ENCODE measurements at regions not wholly inside any gene's neighbourhood (a gene's known extent, or its start where the extent isn't known, plus 50 kb on each side); places are given as distances from the start of the nearest gene placed in this dataset.
"Not testable (repeated sequence)": the region's sequence is repeated elsewhere in the genome, so short reads cannot be mapped to it uniquely, and the experiment has no call there.

DNA sequence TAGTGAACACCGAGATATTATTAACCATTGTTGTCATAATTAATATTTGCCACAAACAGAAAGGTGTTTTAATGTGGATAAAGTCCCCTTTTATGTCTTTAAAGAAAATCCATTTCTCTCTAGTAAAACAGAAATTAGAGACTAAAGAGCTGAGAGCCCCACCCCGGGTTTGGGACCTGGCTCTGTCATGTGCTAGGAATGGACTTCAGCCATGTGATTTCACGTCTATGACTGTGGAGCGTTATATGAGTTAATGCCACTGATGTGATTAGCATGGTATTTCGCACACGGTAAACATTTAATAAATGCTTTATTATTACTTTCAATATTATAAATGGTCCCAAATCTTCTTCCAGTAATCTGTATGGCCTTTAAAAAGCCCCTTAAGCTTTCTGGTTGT is 205.0 kb upstream of the NFIA start:
- no peak for TF ChIP-seq EZH2phosphoT487 (IDR thresholded peaks at IDR 0.05; ENCODE audit: low read depth)
- TF ChIP-seq, protein P1, sequence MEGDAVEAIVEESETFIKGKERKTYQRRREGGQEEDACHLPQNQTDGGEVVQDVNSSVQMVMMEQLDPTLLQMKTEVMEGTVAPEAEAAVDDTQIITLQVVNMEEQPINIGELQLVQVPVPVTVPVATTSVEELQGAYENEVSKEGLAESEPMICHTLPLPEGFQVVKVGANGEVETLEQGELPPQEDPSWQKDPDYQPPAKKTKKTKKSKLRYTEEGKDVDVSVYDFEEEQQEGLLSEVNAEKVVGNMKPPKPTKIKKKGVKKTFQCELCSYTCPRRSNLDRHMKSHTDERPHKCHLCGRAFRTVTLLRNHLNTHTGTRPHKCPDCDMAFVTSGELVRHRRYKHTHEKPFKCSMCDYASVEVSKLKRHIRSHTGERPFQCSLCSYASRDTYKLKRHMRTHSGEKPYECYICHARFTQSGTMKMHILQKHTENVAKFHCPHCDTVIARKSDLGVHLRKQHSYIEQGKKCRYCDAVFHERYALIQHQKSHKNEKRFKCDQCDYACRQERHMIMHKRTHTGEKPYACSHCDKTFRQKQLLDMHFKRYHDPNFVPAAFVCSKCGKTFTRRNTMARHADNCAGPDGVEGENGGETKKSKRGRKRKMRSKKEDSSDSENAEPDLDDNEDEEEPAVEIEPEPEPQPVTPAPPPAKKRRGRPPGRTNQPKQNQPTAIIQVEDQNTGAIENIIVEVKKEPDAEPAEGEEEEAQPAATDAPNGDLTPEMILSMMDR (IDR thresholded peaks at IDR 0.05; ENCODE audit: low read depth, low read length), result no peak
- H2AFZ ChIP-seq (ENCODE audit: low read depth, low read length), result no peak overlapping the region
- H3K4me1 ChIP-seq (ENCODE audit: low read length), result no peaks in the 10 kb centered on the region
- no peak overlapping the region for H3K27ac ChIP-seq (ENCODE audit: low read length)
- no peak overlapping the region for H3K9ac ChIP-seq (ENCODE audit: low read length)
- H3K79me2 ChIP-seq (ENCODE audit: low read length), result no peaks in the 10 kb centered on the region
- H3K9me3 ChIP-seq (ENCODE audit: insufficient read depth, low read length), result no peaks in the 10 kb centered on the region
- H3K4me2 ChIP-seq (ENCODE audit: low read length), result no peak overlapping the region
- no peaks in the 10 kb centered on the region for H4K20me1 ChIP-seq (ENCODE audit: insufficient read depth, low read length)
- H3K36me3 ChIP-seq (replicated peaks; ENCODE audit: low read depth, low read length), result no peaks in the 10 kb centered on the region
- H3K4me3 ChIP-seq (ENCODE audit: low read length), result no peak overlapping the region
- no peaks in the 10 kb centered on the region for H3K27me3 ChIP-seq (ENCODE audit: low read depth, low read length)

DNA sequence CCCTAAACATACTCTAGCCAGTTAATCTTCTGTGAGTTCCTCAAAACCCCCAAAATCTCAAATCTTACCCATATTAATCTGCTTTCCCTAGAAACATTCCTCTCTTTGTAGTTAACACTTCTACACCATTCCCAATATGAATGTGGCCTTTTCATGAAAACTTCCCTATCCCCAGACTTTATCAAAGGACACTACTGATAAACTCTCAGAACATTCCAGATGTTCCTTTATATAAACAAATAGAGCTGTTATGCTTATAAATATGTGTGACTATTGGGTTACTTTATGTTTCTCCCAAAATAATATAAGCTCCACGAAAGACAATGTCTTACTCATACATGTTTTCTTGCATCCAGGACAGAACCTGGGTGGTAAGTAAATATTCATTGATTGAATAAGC is 205.4 kb upstream of the NFIA start:
- H4K20me1 ChIP-seq (ENCODE audit: insufficient read depth, low read length), result no peaks in the 10 kb centered on the region
- no peak overlapping the region for H2AFZ ChIP-seq (ENCODE audit: low read depth, low read length)
- no peaks in the 10 kb centered on the region for H3K4me1 ChIP-seq (ENCODE audit: low read length)
- no peak overlapping the region for H3K4me2 ChIP-seq (ENCODE audit: low read length)
- H3K9me3 ChIP-seq (ENCODE audit: insufficient read depth, low read length), result no peaks in the 10 kb centered on the region
- no peaks in the 10 kb centered on the region for H3K36me3 ChIP-seq (replicated peaks; ENCODE audit: low read depth, low read length)
- H3K79me2 ChIP-seq (ENCODE audit: low read length), result no peaks in the 10 kb centered on the region
- H3K4me3 ChIP-seq (ENCODE audit: low read length), result no peak overlapping the region
- no peak overlapping the region for H3K27ac ChIP-seq (ENCODE audit: low read length)
- H3K9ac ChIP-seq (ENCODE audit: low read length), result no peak overlapping the region
- H3K27me3 ChIP-seq (ENCODE audit: low read depth, low read length), result no peaks in the 10 kb centered on the region
- TF ChIP-seq EZH2phosphoT487 (IDR thresholded peaks at IDR 0.05; ENCODE audit: low read depth), result no peak
- TF ChIP-seq, protein P1 (IDR thresholded peaks at IDR 0.05; ENCODE audit: low read depth, low read length), result no peak

DNA sequence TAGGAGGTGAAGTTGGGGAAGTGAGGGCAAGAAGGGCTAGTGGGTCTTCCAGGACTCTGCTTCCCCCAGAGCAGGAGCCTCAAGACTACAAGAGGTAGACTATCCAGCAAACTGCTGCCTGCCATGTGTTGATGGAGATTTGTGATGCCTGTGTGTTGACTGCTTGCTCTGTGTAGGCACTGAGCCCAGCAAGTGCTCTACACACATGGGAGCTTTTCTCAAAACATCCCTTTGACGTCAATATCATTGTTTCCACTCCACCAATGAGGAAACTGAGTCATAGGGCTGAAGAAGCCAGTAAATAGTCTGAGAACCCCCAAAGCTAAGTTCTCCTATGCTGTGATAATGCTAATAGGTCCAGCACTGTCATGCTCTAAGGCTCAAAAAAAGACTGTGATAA is 207.2 kb upstream of the NFIA start:
- H2AFZ ChIP-seq (ENCODE audit: low read depth, low read length), result no peak overlapping the region
- H3K27me3 ChIP-seq (ENCODE audit: low read depth, low read length), result no peaks in the 10 kb centered on the region
- H3K4me2 ChIP-seq (ENCODE audit: low read length), result no peak overlapping the region

GRCh38 chr1:60874718-60875117 is 207.6 kb upstream of the NFIA start:
- Histone ChIP-seq H3K4me1 (ENCODE audit: low read length) (no peaks in the 10 kb centered on the region), H3K36me3 (replicated peaks; ENCODE audit: low read depth, low read length) (no peaks in the 10 kb centered on the region), H3K9me3 (ENCODE audit: insufficient read depth, low read length) (no peaks in the 10 kb centered on the region), H3K27ac (ENCODE audit: low read length) (no peak overlapping the region), H3K79me2 (ENCODE audit: low read length) (no peaks in the 10 kb centered on the region), H4K20me1 (ENCODE audit: insufficient read depth, low read length) (no peaks in the 10 kb centered on the region), H2AFZ (ENCODE audit: low read depth, low read length) (no peak overlapping the region), H3K4me3 (ENCODE audit: low read length) (no peak overlapping the region), H3K4me2 (ENCODE audit: low read length) (no peak overlapping the region), H3K27me3 (ENCODE audit: low read depth, low read length) (no peaks in the 10 kb centered on the region), H3K9ac (ENCODE audit: low read length) (no peak overlapping the region)
- no peak for TF ChIP-seq EZH2phosphoT487 (IDR thresholded peaks at IDR 0.05; ENCODE audit: low read depth)
- TF ChIP-seq, protein P1 (IDR thresholded peaks at IDR 0.05; ENCODE audit: low read depth, low read length), result no peak

More for the DNA sequence above, 207.2 kb upstream of the NFIA start:
- Histone ChIP-seq H3K4me3 (ENCODE audit: low read length) (no peak overlapping the region), H3K36me3 (replicated peaks; ENCODE audit: low read depth, low read length) (no peaks in the 10 kb centered on the region), H3K27ac (ENCODE audit: low read length) (no peak overlapping the region), H4K20me1 (ENCODE audit: insufficient read depth, low read length) (no peaks in the 10 kb centered on the region), H3K79me2 (ENCODE audit: low read length) (no peaks in the 10 kb centered on the region), H3K9me3 (ENCODE audit: insufficient read depth, low read length) (no peaks in the 10 kb centered on the region), H3K9ac (ENCODE audit: low read length) (no peak overlapping the region), H3K4me1 (ENCODE audit: low read length) (no peaks in the 10 kb centered on the region)
- TF ChIP-seq EZH2phosphoT487 (IDR thresholded peaks at IDR 0.05; ENCODE audit: low read depth), result no peak
- TF ChIP-seq, protein P1 (IDR thresholded peaks at IDR 0.05; ENCODE audit: low read depth, low read length), result no peak

DNA sequence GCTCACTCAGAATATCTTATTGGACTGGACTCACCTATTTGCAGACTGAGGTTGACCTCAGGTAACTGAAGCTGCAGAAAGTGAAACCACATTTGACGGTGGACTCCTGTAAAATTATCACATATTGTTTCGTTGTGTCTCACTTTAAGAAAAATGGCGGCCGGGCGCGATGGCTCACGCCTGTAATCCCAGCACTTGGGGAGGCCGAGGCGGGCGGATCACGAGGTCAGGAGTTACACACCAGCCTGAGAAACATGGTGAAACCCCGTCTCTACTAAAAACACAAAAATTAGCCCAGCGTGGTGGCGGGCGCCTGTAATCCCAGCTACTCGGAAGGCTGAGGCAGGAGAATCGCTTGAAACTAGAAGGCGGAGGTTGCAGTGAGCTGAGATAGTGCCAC is 209.0 kb upstream of the NFIA start:
- not testable (repeated sequence) for H3K9me3 ChIP-seq (ENCODE audit: insufficient read depth, low read length); H3K4me2 ChIP-seq (ENCODE audit: low read length); H2AFZ ChIP-seq (ENCODE audit: low read depth, low read length); H3K27ac ChIP-seq (ENCODE audit: low read length); H4K20me1 ChIP-seq (ENCODE audit: insufficient read depth, low read length); H3K9ac ChIP-seq (ENCODE audit: low read length); H3K4me1 ChIP-seq (ENCODE audit: low read length); H3K36me3 ChIP-seq (replicated peaks; ENCODE audit: low read depth, low read length); H3K27me3 ChIP-seq (ENCODE audit: low read depth, low read length); H3K4me3 ChIP-seq (ENCODE audit: low read length); H3K79me2 ChIP-seq (ENCODE audit: low read length)

Data from OCI-LY3 (cell line).